ENCODE measurements at regions not wholly inside any gene's neighbourhood (a gene's known extent, or its start where the extent isn't known, plus 50 kb on each side); places are given as distances from the start of the nearest gene placed in this dataset.

DNA sequence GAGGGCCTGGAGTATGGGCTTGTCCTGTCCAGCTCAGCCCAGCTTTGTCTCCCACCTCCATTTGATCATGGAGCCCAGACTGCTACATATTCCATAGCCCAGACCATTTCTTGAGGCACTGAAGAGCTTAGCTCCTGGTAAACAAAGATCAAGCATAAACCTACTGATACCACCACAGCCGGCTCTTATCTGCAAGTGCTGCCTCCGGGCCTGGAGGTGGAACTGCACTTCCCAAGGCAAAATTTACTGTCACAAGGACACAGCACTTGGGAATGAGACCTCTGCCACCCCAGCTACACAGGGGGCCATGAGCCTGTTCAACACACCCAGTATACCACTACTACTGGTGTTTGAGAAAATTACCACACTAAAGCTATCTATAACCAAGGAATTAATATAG is 53.7 kb upstream of the PLSCR5 start:
- Histone ChIP-seq H3K4me1 (ENCODE audit: insufficient read depth) (peaks cover 15% of the 10 kb centered on the region), H2AFZ (no peak overlapping the region), H3K79me2 (replicated peaks; ENCODE audit: insufficient read depth) (no peaks in the 10 kb centered on the region), H3K4me3 (no peak overlapping the region), H3F3A (replicated peaks; ENCODE audit: low read depth) (no peaks in the 10 kb centered on the region), H4K20me1 (replicated peaks; ENCODE audit: insufficient read depth) (no peaks in the 10 kb centered on the region), H3K27me3 (ENCODE audit: insufficient read depth) (no peaks in the 10 kb centered on the region), H3K9me2 (ENCODE audit: insufficient read depth) (no peaks in the 10 kb centered on the region), H3K27ac (ENCODE audit: low read depth) (no peak overlapping the region), H3K4me2 (no peak overlapping the region), H3K36me3 (ENCODE audit: insufficient read depth) (no peaks in the 10 kb centered on the region)
- H3K36me3 Mint-ChIP-seq (ENCODE audit: low read depth), result no peaks in the 10 kb centered on the region
- no peak for DNase-seq (ENCODE audit: low spot score)
- H3K27ac Mint-ChIP-seq, result no peak overlapping the region
- no peaks in the 10 kb centered on the region for H3K27me3 Mint-ChIP-seq (ENCODE audit: insufficient read depth, low read depth, poor library complexity)
- ATAC-seq, result no peak; the same call in 2 of the 3 replicates
- H3K4me3 Mint-ChIP-seq, result no peak overlapping the region
- H3K9me3 Mint-ChIP-seq, result no peaks in the 10 kb centered on the region
- peaks cover 11% of the 10 kb centered on the region for H3K4me1 Mint-ChIP-seq
- TF ChIP-seq, protein P1, sequence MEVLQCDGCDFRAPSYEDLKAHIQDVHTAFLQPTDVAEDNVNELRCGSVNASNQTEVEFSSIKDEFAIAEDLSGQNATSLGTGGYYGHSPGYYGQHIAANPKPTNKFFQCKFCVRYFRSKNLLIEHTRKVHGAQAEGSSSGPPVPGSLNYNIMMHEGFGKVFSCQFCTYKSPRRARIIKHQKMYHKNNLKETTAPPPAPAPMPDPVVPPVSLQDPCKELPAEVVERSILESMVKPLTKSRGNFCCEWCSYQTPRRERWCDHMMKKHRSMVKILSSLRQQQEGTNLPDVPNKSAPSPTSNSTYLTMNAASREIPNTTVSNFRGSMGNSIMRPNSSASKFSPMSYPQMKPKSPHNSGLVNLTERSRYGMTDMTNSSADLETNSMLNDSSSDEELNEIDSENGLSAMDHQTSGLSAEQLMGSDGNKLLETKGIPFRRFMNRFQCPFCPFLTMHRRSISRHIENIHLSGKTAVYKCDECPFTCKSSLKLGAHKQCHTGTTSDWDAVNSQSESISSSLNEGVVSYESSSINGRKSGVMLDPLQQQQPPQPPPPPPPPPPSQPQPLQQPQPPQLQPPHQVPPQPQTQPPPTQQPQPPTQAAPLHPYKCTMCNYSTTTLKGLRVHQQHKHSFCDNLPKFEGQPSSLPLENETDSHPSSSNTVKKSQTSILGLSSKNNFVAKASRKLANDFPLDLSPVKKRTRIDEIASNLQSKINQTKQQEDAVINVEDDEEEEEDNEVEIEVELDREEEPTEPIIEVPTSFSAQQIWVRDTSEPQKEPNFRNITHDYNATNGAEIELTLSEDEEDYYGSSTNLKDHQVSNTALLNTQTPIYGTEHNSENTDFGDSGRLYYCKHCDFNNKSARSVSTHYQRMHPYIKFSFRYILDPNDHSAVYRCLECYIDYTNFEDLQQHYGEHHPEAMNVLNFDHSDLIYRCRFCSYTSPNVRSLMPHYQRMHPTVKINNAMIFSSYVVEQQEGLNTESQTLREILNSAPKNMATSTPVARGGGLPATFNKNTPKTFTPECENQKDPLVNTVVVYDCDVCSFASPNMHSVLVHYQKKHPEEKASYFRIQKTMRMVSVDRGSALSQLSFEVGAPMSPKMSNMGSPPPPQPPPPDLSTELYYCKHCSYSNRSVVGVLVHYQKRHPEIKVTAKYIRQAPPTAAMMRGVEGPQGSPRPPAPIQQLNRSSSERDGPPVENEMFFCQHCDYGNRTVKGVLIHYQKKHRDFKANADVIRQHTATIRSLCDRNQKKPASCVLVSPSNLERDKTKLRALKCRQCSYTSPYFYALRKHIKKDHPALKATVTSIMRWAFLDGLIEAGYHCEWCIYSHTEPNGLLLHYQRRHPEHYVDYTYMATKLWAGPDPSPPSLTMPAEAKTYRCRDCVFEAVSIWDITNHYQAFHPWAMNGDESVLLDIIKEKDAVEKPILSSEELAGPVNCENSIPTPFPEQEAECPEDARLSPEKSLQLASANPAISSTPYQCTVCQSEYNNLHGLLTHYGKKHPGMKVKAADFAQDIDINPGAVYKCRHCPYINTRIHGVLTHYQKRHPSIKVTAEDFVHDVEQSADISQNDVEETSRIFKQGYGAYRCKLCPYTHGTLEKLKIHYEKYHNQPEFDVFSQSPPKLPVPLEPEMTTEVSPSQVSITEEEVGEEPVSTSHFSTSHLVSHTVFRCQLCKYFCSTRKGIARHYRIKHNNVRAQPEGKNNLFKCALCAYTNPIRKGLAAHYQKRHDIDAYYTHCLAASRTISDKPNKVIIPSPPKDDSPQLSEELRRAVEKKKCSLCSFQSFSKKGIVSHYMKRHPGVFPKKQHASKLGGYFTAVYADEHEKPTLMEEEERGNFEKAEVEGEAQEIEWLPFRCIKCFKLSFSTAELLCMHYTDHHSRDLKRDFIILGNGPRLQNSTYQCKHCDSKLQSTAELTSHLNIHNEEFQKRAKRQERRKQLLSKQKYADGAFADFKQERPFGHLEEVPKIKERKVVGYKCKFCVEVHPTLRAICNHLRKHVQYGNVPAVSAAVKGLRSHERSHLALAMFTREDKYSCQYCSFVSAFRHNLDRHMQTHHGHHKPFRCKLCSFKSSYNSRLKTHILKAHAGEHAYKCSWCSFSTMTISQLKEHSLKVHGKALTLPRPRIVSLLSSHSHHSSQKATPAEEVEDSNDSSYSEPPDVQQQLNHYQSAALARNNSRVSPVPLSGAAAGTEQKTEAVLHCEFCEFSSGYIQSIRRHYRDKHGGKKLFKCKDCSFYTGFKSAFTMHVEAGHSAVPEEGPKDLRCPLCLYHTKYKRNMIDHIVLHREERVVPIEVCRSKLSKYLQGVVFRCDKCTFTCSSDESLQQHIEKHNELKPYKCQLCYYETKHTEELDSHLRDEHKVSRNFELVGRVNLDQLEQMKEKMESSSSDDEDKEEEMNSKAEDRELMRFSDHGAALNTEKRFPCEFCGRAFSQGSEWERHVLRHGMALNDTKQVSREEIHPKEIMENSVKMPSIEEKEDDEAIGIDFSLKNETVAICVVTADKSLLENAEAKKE (CRISPR knock-in tag; IDR thresholded peaks at IDR 0.05), result no peak
- TF ChIP-seq ZNF114 (CRISPR knock-in tag; IDR thresholded peaks at IDR 0.05) (no peak), ZNF331 (CRISPR knock-in tag; IDR thresholded peaks at IDR 0.05; ENCODE audit: low read depth) (no peak), NANOG (IDR thresholded peaks at IDR 0.05; ENCODE audit: borderline replicate concordance) (no peak), JUNB (IDR thresholded peaks at IDR 0.05; ENCODE audit: unreplicated experiment) (no peak), CREB1 (CRISPR knock-in tag; IDR thresholded peaks at IDR 0.05; ENCODE audit: low read depth) (no peak), POLR2AphosphoS5 (IDR thresholded peaks at IDR 0.05; ENCODE audit: low read depth) (no peak), STAT1 (IDR thresholded peaks at IDR 0.05; ENCODE audit: unreplicated experiment) (no peak)
- TF ChIP-seq, protein P2, sequence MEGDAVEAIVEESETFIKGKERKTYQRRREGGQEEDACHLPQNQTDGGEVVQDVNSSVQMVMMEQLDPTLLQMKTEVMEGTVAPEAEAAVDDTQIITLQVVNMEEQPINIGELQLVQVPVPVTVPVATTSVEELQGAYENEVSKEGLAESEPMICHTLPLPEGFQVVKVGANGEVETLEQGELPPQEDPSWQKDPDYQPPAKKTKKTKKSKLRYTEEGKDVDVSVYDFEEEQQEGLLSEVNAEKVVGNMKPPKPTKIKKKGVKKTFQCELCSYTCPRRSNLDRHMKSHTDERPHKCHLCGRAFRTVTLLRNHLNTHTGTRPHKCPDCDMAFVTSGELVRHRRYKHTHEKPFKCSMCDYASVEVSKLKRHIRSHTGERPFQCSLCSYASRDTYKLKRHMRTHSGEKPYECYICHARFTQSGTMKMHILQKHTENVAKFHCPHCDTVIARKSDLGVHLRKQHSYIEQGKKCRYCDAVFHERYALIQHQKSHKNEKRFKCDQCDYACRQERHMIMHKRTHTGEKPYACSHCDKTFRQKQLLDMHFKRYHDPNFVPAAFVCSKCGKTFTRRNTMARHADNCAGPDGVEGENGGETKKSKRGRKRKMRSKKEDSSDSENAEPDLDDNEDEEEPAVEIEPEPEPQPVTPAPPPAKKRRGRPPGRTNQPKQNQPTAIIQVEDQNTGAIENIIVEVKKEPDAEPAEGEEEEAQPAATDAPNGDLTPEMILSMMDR (conservative IDR thresholded peaks at IDR 0.05; ENCODE audit: low read depth in 2 of 2), result no peak
